ENCODE measurements at regions not wholly inside any gene's neighbourhood (a gene's known extent, or its start where the extent isn't known, plus 50 kb on each side); places are given as distances from the start of the nearest gene placed in this dataset.

- TF ChIP-seq CTCF (IDR thresholded peaks at IDR 0.05) (no peak), POLR2A (IDR thresholded peaks at IDR 0.05) (no peak)
These were observed 324.7 kb downstream of the CXCL12 start for GRCh38 chr10:44060221-44060620.
